LNCaP clone FGC (cell line): ENCODE measurements at regions not wholly inside any gene's neighbourhood (a gene's known extent, or its start where the extent isn't known, plus 50 kb on each side); places are given as distances from the start of the nearest gene placed in this dataset.

ENCODE experiments used
- DNase-seq: peaks from one replicate; pipeline ENCODE4 v3.0.0-alpha.2; 2011; ENCODE audit warnings: low read depth
- H3K4me3 ChIP-seq: 2 replicates; pipeline ENCODE4 v1.5.1; 2011; ENCODE audit warnings: mild to moderate bottlenecking, low read depth, low read length, control low read depth
- TF ChIP-seq, protein P1 (sequence below): IDR thresholded peaks from 2 replicates; pipeline ENCODE4 v1.5.1; 2012; ENCODE audit warnings: mild to moderate bottlenecking; ENCODE audit not compliant: control insufficient read depth, insufficient read depth; ENCODE audit errors: extremely low read depth

DNA sequence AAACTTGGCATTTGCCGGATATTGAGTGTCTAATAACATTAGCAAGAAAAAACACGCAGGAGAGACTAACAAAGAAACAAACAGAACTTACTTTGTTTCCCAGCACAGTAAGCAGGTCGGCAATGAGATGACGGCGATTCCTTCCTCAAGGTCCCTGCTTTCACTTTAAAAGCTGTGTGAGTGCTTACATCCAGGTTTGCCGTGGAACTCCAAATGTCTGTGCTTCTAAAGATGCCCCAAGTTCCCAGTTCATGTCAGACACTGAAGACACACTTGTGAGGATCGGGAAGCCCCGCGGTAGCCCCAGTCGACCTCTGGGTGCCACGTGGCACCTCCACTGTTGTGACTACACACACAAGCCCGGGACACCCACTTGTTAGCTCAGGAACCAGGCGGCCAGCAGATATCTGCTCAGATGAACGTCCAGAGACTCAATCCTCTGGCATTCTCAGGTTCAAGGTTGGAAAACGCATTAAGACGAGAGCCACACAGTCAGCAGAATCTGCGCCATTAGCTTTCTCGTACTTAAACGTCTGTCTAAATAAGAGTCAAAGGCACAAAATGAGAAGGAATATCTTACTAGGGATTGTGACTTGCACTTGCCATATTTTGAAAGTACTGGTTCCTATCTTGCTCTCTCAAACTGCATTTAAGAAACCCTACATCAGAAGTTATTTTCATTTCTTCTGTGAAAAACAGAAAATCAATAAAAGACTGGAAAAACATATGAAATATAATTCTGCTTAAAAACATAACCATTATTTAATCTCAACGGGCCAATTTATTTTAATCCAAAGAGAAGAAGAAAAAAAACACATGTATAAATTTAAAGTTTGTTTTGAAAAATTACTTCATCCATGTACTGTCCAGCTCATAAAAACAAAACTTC, 207.6 kb upstream of the KLF14 start:
- H3K4me3 ChIP-seq = peak overlapping the region; percentile 58
- TF ChIP-seq, protein P1, sequence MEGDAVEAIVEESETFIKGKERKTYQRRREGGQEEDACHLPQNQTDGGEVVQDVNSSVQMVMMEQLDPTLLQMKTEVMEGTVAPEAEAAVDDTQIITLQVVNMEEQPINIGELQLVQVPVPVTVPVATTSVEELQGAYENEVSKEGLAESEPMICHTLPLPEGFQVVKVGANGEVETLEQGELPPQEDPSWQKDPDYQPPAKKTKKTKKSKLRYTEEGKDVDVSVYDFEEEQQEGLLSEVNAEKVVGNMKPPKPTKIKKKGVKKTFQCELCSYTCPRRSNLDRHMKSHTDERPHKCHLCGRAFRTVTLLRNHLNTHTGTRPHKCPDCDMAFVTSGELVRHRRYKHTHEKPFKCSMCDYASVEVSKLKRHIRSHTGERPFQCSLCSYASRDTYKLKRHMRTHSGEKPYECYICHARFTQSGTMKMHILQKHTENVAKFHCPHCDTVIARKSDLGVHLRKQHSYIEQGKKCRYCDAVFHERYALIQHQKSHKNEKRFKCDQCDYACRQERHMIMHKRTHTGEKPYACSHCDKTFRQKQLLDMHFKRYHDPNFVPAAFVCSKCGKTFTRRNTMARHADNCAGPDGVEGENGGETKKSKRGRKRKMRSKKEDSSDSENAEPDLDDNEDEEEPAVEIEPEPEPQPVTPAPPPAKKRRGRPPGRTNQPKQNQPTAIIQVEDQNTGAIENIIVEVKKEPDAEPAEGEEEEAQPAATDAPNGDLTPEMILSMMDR = no peak
- peak; percentile 17 for DNase-seq

DNA sequence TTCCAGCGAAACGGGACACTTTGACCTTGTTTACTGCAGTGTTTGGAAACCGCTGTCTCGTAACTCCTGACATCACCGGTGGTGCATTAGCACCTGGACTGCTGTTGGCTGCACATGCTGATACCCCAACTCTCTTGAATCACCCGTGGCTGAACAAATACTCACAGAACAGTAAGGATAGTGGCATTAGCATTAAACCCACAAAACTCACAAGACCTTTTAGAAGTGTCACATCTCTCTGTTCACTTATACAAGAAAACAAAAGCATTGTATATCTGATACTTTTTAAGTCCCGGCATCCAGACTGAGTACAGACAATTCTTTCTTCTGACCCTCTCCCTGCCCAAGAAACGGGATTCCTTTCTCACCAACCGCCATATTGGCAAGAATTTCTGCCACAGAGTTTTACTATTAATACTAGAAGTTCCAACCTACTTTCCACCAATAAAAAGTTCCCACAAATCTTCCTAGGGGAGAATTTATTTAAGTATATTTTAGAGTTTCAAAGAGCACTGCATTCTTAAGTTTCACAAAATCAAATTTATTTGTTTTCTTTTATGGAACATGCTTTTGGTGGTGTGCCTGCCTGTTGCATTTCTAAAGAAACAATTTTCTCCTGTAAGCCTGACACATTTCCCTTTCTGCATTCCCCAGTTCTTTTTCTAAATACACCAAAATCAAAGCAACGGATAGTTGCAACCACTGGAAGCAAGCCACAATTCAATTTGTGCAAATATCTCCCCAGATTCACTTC, 208.4 kb upstream of the KLF14 start:
- DNase-seq = peak; percentile 23
- peak overlapping the region; percentile 58 for H3K4me3 ChIP-seq
- TF ChIP-seq, protein P1 = no peak

DNA sequence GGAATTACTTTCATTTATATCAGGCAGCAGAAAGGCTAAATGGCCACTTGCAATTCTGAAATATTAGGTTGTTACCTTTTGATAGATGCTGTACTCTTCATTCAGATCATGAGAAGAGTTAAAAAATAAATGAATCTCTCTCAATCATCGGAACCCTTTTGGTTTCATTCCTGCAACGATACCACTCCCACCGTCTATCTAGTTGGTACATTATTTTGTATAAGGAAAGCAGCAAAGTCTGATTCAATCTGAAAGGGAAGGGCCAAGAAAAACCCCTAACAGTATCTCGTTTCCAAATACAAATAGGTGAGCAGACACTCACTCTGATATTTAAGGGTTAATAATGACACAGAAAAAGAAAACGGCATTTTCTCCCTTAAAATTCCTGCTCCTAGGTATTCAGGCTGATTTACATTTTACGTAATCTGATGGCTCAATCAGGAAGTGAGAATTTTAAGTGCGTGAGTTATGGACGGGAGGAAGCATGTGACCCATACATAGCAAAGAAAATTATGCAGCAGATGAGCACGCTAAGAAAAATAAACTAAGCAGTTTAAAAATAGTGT, 209.4 kb upstream of the KLF14 start:
- TF ChIP-seq, protein P1 = no peak
- peak overlapping the region; percentile 46 for H3K4me3 ChIP-seq
- DNase-seq = peak; percentile 22

DNA sequence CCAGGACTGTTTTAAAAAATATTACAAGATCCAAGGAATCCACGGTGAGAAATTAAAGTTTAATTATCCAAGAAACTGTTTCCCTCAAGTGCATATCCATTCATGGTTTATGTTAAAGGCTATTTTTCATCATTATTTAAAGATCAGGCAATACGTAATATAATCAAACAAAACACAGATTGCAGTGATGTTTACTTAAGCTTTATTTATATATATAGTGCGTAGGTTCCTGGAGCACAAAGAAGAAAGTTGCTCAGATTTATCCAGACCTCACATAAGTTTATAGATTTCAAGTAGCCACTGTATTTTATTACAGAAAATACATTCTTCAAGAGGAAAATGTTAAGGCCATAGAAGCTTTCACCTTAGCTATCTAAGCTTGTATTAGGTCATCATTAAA, 210.0 kb upstream of the KLF14 start:
- no peak for DNase-seq
- TF ChIP-seq, protein P1 = no peak
- peak overlapping the region; percentile 46 for H3K4me3 ChIP-seq

DNA sequence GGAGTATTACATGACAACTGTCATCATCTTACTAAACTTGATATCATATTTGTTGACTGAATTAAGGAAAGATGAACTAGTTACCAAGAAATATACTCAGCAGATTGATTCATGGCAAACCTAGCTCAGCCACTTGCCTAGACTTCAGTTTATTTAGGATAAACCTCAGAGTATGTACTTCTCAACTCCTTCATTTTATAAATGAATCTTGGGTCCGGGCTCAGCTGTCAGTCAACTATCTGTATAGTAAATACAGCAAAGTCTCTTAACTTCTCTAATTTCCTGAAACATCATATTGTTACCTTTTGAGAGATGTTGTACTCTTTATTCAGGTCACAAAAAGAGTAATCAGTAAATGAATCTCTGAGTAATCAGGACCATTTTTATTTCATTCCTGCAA, 211.0 kb upstream of the KLF14 start:
- TF ChIP-seq, protein P1 = no peak
- no peak overlapping the region for H3K4me3 ChIP-seq
- DNase-seq = no peak

DNA sequence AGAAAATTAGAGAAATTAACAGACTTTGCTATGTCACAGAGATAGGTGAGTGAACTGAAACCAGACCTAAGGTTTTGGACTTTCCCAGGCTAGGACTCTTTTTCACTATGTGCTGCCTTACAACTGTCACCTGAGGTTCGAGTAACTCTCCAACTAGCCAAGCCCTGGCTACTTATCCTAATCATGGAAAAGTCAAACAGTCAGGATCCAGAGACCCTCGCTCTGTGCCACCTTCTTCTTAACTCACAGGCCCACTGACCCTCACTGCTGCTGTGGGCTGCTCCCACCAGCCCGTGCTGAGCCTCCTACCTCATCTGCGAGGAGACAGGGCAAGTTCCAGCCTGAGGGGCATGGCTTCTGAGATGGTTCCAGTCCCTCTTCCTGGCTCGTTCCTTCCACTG, 211.4 kb upstream of the KLF14 start:
- TF ChIP-seq, protein P1 = no peak
- no peak for DNase-seq
- no peak overlapping the region for H3K4me3 ChIP-seq
